Heart left ventricle (tissue), 13 donors: ENCODE measurements at regions not wholly inside any gene's neighbourhood (a gene's known extent, or its start where the extent isn't known, plus 50 kb on each side); places are given as distances from the start of the nearest gene placed in this dataset.

Experiments used
- POLR2A ChIP-seq, 2 donors: fragments of 450-650 bp; IDR thresholded peaks; one replicate each; pipeline ENCODE4 v1.6.1; 2017; ENCODE audit warnings: antibody characterized with exemption in 2 of 2, mild to moderate bottlenecking in 2 of 2, moderate library complexity in 2 of 2
- TF ChIP-seq, protein P1 (sequence below), 12 donors: fragments of 200-600 bp; sonication (generic) in 4 of 12; IDR thresholded peaks; one replicate each; pipeline versions ENCODE4 v1.5.0 to v1.8.0; 2018 to 2022; ENCODE audit warnings: antibody characterized with exemption in 12 of 12, mild to moderate bottlenecking in 5 of 12
- donor health status: ischemic (EF 13 %, LVEDD 7.1; RV severe dilation, severe dysfunction).
- donor health status: DM: no; HTN: yes; CAD: no.
- donor health status: DM: no; HTN: no; CAD: no.
- donor health status: ischemic (EF 25% LVEDD 6.9; RV normal size, moderate dysfunction).
- donor health status: ischemic (EF 25% LVEDD 5.7; RV mildly dilated, moderate dysfunction).
- donor health status: ischemic (EF 35%, LVEDD 5.7; RV mildly dilated, moderate dysfunction).
- donor health status: nonischemic (EF 11% LVEDD 7.7; RV severe dilation, severe dysfunction).
- donor health status: DM: yes; HTN: yes; CAD: no.
- donor health status: PGD.
- donor health status: ischemic (EF 29% LVEDD 5.4; RV normal size, mild dysfunction).
- donor health status: nonischemic (EF 23%, LVEDD 6.1; RV moderate dilation, normal function).

GRCh38 chr4:189763583-189763982, 177.1 kb upstream of the FRG1 start:
- no peak for TF ChIP-seq POLR2A (IDR thresholded peaks at IDR 0.05)
- TF ChIP-seq, protein P1, sequence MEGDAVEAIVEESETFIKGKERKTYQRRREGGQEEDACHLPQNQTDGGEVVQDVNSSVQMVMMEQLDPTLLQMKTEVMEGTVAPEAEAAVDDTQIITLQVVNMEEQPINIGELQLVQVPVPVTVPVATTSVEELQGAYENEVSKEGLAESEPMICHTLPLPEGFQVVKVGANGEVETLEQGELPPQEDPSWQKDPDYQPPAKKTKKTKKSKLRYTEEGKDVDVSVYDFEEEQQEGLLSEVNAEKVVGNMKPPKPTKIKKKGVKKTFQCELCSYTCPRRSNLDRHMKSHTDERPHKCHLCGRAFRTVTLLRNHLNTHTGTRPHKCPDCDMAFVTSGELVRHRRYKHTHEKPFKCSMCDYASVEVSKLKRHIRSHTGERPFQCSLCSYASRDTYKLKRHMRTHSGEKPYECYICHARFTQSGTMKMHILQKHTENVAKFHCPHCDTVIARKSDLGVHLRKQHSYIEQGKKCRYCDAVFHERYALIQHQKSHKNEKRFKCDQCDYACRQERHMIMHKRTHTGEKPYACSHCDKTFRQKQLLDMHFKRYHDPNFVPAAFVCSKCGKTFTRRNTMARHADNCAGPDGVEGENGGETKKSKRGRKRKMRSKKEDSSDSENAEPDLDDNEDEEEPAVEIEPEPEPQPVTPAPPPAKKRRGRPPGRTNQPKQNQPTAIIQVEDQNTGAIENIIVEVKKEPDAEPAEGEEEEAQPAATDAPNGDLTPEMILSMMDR (IDR thresholded peaks at IDR 0.05), result no peak
